ENCODE measurements at regions not wholly inside any gene's neighbourhood (a gene's known extent, or its start where the extent isn't known, plus 50 kb on each side); places are given as distances from the start of the nearest gene placed in this dataset.

- DNase-seq (ENCODE audit: low read depth in 2 of 3, low spot score in 2 of 3) = no peak
Measured at GRCh38 chr6:105909106-105909505, 177.0 kb upstream of the PRDM1 start.

- no peak for DNase-seq (ENCODE audit: low read depth in 2 of 3, low spot score in 2 of 3)
Measured at GRCh38 chr6:105907991-105908390, 178.1 kb upstream of the PRDM1 start.

GRCh38 chr6:105907301-105907700, 178.8 kb upstream of the PRDM1 start:
- no peak for DNase-seq (ENCODE audit: low read depth in 2 of 3, low spot score in 2 of 3)

- DNase-seq (ENCODE audit: low read depth in 2 of 3, low spot score in 2 of 3) = no peak
Measured at GRCh38 chr6:105902401-105903031, 183.6 kb upstream of the PRDM1 start.

- no peak for DNase-seq (ENCODE audit: low read depth in 2 of 3, low spot score in 2 of 3)
Measured at GRCh38 chr6:105901583-105901982, 184.6 kb upstream of the PRDM1 start.

GRCh38 chr6:105900125-105900937, 185.8 kb upstream of the PRDM1 start:
- DNase-seq (ENCODE audit: low read depth in 2 of 3, low spot score in 2 of 3) = no peak

- no peak for DNase-seq (ENCODE audit: low read depth in 2 of 3, low spot score in 2 of 3)
Measured at GRCh38 chr6:105898286-105898685, 187.8 kb upstream of the PRDM1 start.

GRCh38 chr6:105897131-105897530, 189.0 kb upstream of the PRDM1 start:
- no peak for DNase-seq (ENCODE audit: low read depth in 2 of 3, low spot score in 2 of 3)

- no peak for DNase-seq (ENCODE audit: low read depth in 2 of 3, low spot score in 2 of 3)
Measured at GRCh38 chr6:105896821-105897095, 189.4 kb upstream of the PRDM1 start.

- no peak for DNase-seq (ENCODE audit: low read depth in 2 of 3, low spot score in 2 of 3)
Measured at GRCh38 chr6:105896052-105896820, 189.9 kb upstream of the PRDM1 start.

GRCh38 chr6:105894556-105894955, 191.6 kb upstream of the PRDM1 start:
- DNase-seq (ENCODE audit: low read depth in 2 of 3, low spot score in 2 of 3) = no peak

- no peak for DNase-seq (ENCODE audit: low read depth in 2 of 3, low spot score in 2 of 3)
Measured at GRCh38 chr6:105893741-105894140, 192.4 kb upstream of the PRDM1 start.

GRCh38 chr6:105892577-105893262, 193.4 kb upstream of the PRDM1 start:
- DNase-seq (ENCODE audit: low read depth in 2 of 3, low spot score in 2 of 3) = no peak

GRCh38 chr6:105890521-105891244, 195.5 kb upstream of the PRDM1 start:
- no peak for DNase-seq (ENCODE audit: low read depth in 2 of 3, low spot score in 2 of 3)

- DNase-seq (ENCODE audit: low read depth in 2 of 3, low spot score in 2 of 3) = no peak
Measured at GRCh38 chr6:105889902-105890301, 196.2 kb upstream of the PRDM1 start.

- DNase-seq (ENCODE audit: low read depth in 2 of 3, low spot score in 2 of 3) = no peak
Measured at GRCh38 chr6:105886814-105887544, 199.2 kb upstream of the PRDM1 start.

GRCh38 chr6:105886066-105886813, 199.9 kb upstream of the PRDM1 start:
- no peak for DNase-seq (ENCODE audit: low read depth in 2 of 3, low spot score in 2 of 3)

GRCh38 chr6:105884426-105884825, 201.7 kb upstream of the PRDM1 start:
- no peak for DNase-seq (ENCODE audit: low read depth in 2 of 3, low spot score in 2 of 3)

GRCh38 chr6:105884011-105884410, 202.1 kb upstream of the PRDM1 start:
- no peak for DNase-seq (ENCODE audit: low read depth in 2 of 3, low spot score in 2 of 3)

GRCh38 chr6:105882828-105883227, 203.3 kb upstream of the PRDM1 start:
- no peak for DNase-seq (ENCODE audit: low read depth in 2 of 3, low spot score in 2 of 3)
